GM12878 (cell line): ENCODE measurements at regions not wholly inside any gene's neighbourhood (a gene's known extent, or its start where the extent isn't known, plus 50 kb on each side); places are given as distances from the start of the nearest gene placed in this dataset.

Experiments
- ESRRA ChIP-seq: IDR thresholded peaks from 2 replicates; pipeline ENCODE4 v1.6.1; 2012; ENCODE audit warnings: mild to moderate bottlenecking, low read length, improper control_type of control experiment
- EZH2 ChIP-seq: IDR thresholded peaks from 2 replicates; pipeline ENCODE4 v1.6.1; 2012; ENCODE audit warnings: low read depth, mild to moderate bottlenecking, control low read depth, inconsistent platforms, low read length, borderline replicate concordance; ENCODE audit not compliant: control insufficient read depth
- KDM1A ChIP-seq: fragments of 200-600 bp; sonication (generic); IDR thresholded peaks from 2 replicates; pipeline ENCODE4 v1.6.1; 2016; ENCODE audit warnings: borderline replicate concordance
- MYC ChIP-seq: IDR thresholded peaks from 2 replicates; pipeline ENCODE4 v1.6.1; 2011; ENCODE audit warnings: mild to moderate bottlenecking, low read length, moderate library complexity, inconsistent platforms; ENCODE audit not compliant: insufficient read depth, insufficient replicate concordance, insufficient read length, severe bottlenecking
- RAD21 ChIP-seq: IDR thresholded peaks from 2 replicates; pipeline ENCODE4 v1.6.1; 2011; ENCODE audit warnings: mild to moderate bottlenecking, low read depth, low read length, moderate library complexity; ENCODE audit not compliant: insufficient read depth
- SIN3A ChIP-seq: IDR thresholded peaks from 2 replicates; pipeline ENCODE4 v1.6.1; 2012; ENCODE audit warnings: low read depth, low read length, improper control_type of control experiment
- USF2 ChIP-seq: IDR thresholded peaks from 2 replicates; pipeline ENCODE4 v1.6.1; 2011; ENCODE audit warnings: low read depth, low read length, improper control_type of control experiment, borderline replicate concordance
- ZBTB40 ChIP-seq: fragments of 450-650 bp; IDR thresholded peaks from 2 replicates; pipeline ENCODE4 v1.6.1; 2016; ENCODE audit warnings: mild to moderate bottlenecking, moderate library complexity, borderline replicate concordance
- TF ChIP-seq, protein P1 (sequence below), 3 experiments: IDR thresholded peaks in 2 of 3; conservative IDR thresholded peaks in 1 of 3; 2 replicates each; pipeline ENCODE4 v1.5.1; 2011; ENCODE audit warnings: low read depth in 3 of 3, low read length in 3 of 3, mild to moderate bottlenecking in 3 of 3, control low read depth in 2 of 3, moderate library complexity in 2 of 3, inconsistent platforms in 1 of 3, mixed read lengths in 1 of 3; ENCODE audit not compliant: control insufficient read depth in 2 of 3, insufficient read depth in 1 of 3; ENCODE audit errors: extremely low read depth in 1 of 3

GRCh38 chr22:23373601-23374000, 193.3 kb downstream of the BCR start:
- TF ChIP-seq RAD21 (no peak), ESRRA (no peak), ZBTB40 (no peak), EZH2 (no peak), KDM1A (no peak), MYC (no peak), USF2 (no peak), SIN3A (no peak)
- TF ChIP-seq, protein P1, sequence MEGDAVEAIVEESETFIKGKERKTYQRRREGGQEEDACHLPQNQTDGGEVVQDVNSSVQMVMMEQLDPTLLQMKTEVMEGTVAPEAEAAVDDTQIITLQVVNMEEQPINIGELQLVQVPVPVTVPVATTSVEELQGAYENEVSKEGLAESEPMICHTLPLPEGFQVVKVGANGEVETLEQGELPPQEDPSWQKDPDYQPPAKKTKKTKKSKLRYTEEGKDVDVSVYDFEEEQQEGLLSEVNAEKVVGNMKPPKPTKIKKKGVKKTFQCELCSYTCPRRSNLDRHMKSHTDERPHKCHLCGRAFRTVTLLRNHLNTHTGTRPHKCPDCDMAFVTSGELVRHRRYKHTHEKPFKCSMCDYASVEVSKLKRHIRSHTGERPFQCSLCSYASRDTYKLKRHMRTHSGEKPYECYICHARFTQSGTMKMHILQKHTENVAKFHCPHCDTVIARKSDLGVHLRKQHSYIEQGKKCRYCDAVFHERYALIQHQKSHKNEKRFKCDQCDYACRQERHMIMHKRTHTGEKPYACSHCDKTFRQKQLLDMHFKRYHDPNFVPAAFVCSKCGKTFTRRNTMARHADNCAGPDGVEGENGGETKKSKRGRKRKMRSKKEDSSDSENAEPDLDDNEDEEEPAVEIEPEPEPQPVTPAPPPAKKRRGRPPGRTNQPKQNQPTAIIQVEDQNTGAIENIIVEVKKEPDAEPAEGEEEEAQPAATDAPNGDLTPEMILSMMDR (IDR thresholded peaks at IDR 0.05 in 2 of 3, conservative IDR thresholded peaks at IDR 0.05 in 1 of 3; ENCODE audit: control insufficient read depth in 2 of 3, extremely low read depth in 1 of 3, insufficient read depth in 1 of 3, low read depth in 3 of 3, low read length in 3 of 3): no peak
